ENCODE measurements at regions not wholly inside any gene's neighbourhood (a gene's known extent, or its start where the extent isn't known, plus 50 kb on each side); places are given as distances from the start of the nearest gene placed in this dataset.

DNA sequence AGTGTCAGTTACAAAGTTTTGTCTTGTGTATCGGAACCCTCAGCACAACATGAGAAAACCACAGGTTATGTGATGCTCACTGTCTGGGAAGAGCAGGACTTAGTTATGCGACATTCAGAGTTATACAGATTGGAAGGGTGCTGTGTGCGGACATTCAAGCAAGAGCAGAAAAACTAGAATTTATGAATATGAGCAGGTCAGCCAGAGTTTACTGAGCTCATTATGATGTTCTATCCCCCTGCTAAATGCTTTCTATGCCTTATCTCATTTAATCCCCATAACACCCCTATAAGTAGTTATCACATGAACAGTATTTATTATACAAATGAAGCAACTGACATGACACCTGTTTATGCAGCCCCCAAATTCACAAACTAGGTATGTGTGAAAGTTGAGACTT lies 1083.2 kb downstream of the FLRT2 start:
- DNase-seq = no peak
- peaks cover 2% of the 10 kb centered on the region for H3K27me3 Mint-ChIP-seq (ENCODE audit: insufficient read depth)
- H3K36me3 ChIP-seq (ENCODE audit: control insufficient read depth, insufficient read depth, low read length) = no peaks in the 10 kb centered on the region
- H3K36me3 Mint-ChIP-seq (ENCODE audit: low read depth) = no peaks in the 10 kb centered on the region
- H3K4me3 Mint-ChIP-seq = no peak overlapping the region
- no peak overlapping the region for H3K27ac Mint-ChIP-seq
- TF ChIP-seq, protein P1, sequence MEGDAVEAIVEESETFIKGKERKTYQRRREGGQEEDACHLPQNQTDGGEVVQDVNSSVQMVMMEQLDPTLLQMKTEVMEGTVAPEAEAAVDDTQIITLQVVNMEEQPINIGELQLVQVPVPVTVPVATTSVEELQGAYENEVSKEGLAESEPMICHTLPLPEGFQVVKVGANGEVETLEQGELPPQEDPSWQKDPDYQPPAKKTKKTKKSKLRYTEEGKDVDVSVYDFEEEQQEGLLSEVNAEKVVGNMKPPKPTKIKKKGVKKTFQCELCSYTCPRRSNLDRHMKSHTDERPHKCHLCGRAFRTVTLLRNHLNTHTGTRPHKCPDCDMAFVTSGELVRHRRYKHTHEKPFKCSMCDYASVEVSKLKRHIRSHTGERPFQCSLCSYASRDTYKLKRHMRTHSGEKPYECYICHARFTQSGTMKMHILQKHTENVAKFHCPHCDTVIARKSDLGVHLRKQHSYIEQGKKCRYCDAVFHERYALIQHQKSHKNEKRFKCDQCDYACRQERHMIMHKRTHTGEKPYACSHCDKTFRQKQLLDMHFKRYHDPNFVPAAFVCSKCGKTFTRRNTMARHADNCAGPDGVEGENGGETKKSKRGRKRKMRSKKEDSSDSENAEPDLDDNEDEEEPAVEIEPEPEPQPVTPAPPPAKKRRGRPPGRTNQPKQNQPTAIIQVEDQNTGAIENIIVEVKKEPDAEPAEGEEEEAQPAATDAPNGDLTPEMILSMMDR (conservative IDR thresholded peaks at IDR 0.05) = no peak
- no peak overlapping the region for H3K9ac ChIP-seq (ENCODE audit: extremely low read depth, low read length, poor library complexity, severe bottlenecking)
- H3K9me3 Mint-ChIP-seq = peaks cover 5% of the 10 kb centered on the region
- no peak overlapping the region for H3K4me3 ChIP-seq (ENCODE audit: low read length)
- no peaks in the 10 kb centered on the region for H3K27me3 ChIP-seq (ENCODE audit: control insufficient read depth, insufficient read depth, low read length, poor library complexity, severe bottlenecking)
- no peaks in the 10 kb centered on the region for H3K4me1 Mint-ChIP-seq
- H3K27ac ChIP-seq (ENCODE audit: low read depth, low read length) = no peak overlapping the region
- H3K4me1 ChIP-seq (ENCODE audit: control insufficient read depth, insufficient read depth, low read length) = no peaks in the 10 kb centered on the region
- WGBS, 2 experiments (ENCODE audit: insufficient coverage in 1 of 2, insufficient read length in 1 of 2) = 97 to 100% methylated on average over 3 of the region's 3 CpGs
- no peaks in the 10 kb centered on the region for H3K9me3 ChIP-seq (ENCODE audit: control insufficient read depth, low read length)

DNA sequence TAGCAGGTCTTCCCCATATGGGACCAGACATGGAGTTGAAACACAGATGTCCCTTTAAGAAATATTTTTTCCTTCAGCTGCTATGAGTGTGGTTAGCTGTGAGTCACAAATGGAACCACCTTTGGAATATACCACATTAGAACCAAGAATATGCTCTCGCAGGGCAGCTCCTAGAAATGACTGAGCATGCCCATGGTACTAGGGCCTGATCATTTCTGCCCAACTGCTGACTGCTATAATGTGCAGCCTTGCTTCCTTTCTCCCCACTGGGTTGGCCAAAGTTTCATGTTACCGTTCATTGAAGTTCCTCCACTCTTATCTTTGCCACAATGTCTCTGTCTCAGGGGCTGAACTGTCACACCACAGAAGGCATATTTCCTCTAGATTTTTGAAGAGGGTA lies 1074.6 kb downstream of the FLRT2 start:
- 88 to 89% methylated on average over 2 of the region's 2 CpGs for WGBS, 2 experiments (ENCODE audit: insufficient coverage in 1 of 2, insufficient read length in 1 of 2)
- Mint-ChIP-seq H3K4me3 (no peak overlapping the region), H3K9me3 (peaks cover 4% of the 10 kb centered on the region)

DNA sequence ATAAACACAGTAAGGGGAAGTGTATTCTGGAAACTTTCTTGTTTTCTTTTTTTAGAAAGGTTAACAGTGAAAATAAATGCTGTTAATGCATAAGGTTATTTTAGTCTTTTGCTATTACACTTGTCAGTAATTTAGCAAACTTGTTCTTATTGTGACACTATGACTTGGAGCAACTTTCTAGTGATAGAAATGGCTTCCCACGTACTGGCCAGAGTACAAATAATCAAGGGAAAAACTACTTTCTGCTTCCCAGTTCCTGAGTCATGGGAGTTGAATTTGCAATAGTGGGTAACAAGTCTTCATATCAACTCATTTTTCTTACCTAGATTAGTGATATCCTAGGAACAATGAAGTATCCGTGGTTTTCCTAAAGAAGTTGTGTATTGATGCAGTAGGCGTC lies 1072.3 kb downstream of the FLRT2 start:
- no peak overlapping the region for H3K4me3 ChIP-seq (ENCODE audit: low read length)
- H3K36me3 Mint-ChIP-seq (ENCODE audit: low read depth) = no peaks in the 10 kb centered on the region
- no peaks in the 10 kb centered on the region for H3K27me3 Mint-ChIP-seq (ENCODE audit: insufficient read depth)
- H3K9me3 Mint-ChIP-seq = no peaks in the 10 kb centered on the region
- WGBS, 2 experiments (ENCODE audit: insufficient coverage in 1 of 2, insufficient read length in 1 of 2) = 94 to 100% methylated on average over 1 to 3 of the region's 3 CpGs
- DNase-seq = no peak
- H3K27ac Mint-ChIP-seq = no peak overlapping the region
- H3K27me3 ChIP-seq (ENCODE audit: control insufficient read depth, insufficient read depth, low read length, poor library complexity, severe bottlenecking) = no peaks in the 10 kb centered on the region
- H3K4me1 ChIP-seq (ENCODE audit: control insufficient read depth, insufficient read depth, low read length) = peaks cover 14% of the 10 kb centered on the region
- H3K4me1 Mint-ChIP-seq = peaks cover 10% of the 10 kb centered on the region
- H3K36me3 ChIP-seq (ENCODE audit: control insufficient read depth, insufficient read depth, low read length) = no peaks in the 10 kb centered on the region
- H3K4me3 Mint-ChIP-seq = no peak overlapping the region
- TF ChIP-seq, protein P1 (conservative IDR thresholded peaks at IDR 0.05) = no peak
- H3K9ac ChIP-seq (ENCODE audit: extremely low read depth, low read length, poor library complexity, severe bottlenecking) = no peak overlapping the region
- H3K9me3 ChIP-seq (ENCODE audit: control insufficient read depth, low read length) = peaks cover 17% of the 10 kb centered on the region
- H3K27ac ChIP-seq (ENCODE audit: low read depth, low read length) = no peak overlapping the region

More for the DNA sequence above, 1074.6 kb downstream of the FLRT2 start:
- Mint-ChIP-seq H3K4me1 (peaks cover 8% of the 10 kb centered on the region), H3K27ac (no peak overlapping the region), H3K27me3 (ENCODE audit: insufficient read depth) (peaks cover 2% of the 10 kb centered on the region), H3K36me3 (ENCODE audit: low read depth) (no peaks in the 10 kb centered on the region)
- no peak for DNase-seq
- Histone ChIP-seq H3K27ac (ENCODE audit: low read depth, low read length) (no peak overlapping the region), H3K36me3 (ENCODE audit: control insufficient read depth, insufficient read depth, low read length) (no peaks in the 10 kb centered on the region), H3K9me3 (ENCODE audit: control insufficient read depth, low read length) (peaks cover 17% of the 10 kb centered on the region), H3K4me1 (ENCODE audit: control insufficient read depth, insufficient read depth, low read length) (peaks cover 14% of the 10 kb centered on the region), H3K9ac (ENCODE audit: extremely low read depth, low read length, poor library complexity, severe bottlenecking) (no peak overlapping the region), H3K27me3 (ENCODE audit: control insufficient read depth, insufficient read depth, low read length, poor library complexity, severe bottlenecking) (no peaks in the 10 kb centered on the region), H3K4me3 (ENCODE audit: low read length) (no peak overlapping the region)
- TF ChIP-seq, protein P1 (conservative IDR thresholded peaks at IDR 0.05) = no peak

All from endodermal cell (in vitro differentiated cells).